ENCODE measurements at regions not wholly inside any gene's neighbourhood (a gene's known extent, or its start where the extent isn't known, plus 50 kb on each side); places are given as distances from the start of the nearest gene placed in this dataset.

GRCh38 chr3:162538491-162538890, 1041.9 kb downstream of the OTOL1 start:
- no peak overlapping the region for H3K27ac ChIP-seq
- no peaks in the 10 kb centered on the region for H3K27me3 ChIP-seq
- H3K4me3 ChIP-seq = no peak overlapping the region
- TF ChIP-seq CTCF (IDR thresholded peaks at IDR 0.05) (no peak), POLR2A (IDR thresholded peaks at IDR 0.05) (no peak), EP300 (IDR thresholded peaks at IDR 0.05) (no peak)
- WGBS, 2 donors = 59 to 69% methylated on average over 2 of the region's 2 CpGs
- no peaks in the 10 kb centered on the region for H3K9me3 ChIP-seq
- no peak for DNase-seq (ENCODE audit: low spot score in 2 of 2)
- no peaks in the 10 kb centered on the region for H3K4me1 ChIP-seq
- no peaks in the 10 kb centered on the region for H3K36me3 ChIP-seq

GRCh38 chr3:162538906-162539305, 1042.3 kb downstream of the OTOL1 start:
- WGBS, 2 donors = 77 to 80% methylated on average over 3 of the region's 3 CpGs
- Histone ChIP-seq H3K36me3 (no peaks in the 10 kb centered on the region), H3K27ac (no peak overlapping the region), H3K27me3 (no peaks in the 10 kb centered on the region), H3K4me3 (no peak overlapping the region), H3K4me1 (no peaks in the 10 kb centered on the region), H3K9me3 (no peaks in the 10 kb centered on the region)
- no peak for TF ChIP-seq CTCF (IDR thresholded peaks at IDR 0.05)
- no peak for TF ChIP-seq EP300 (IDR thresholded peaks at IDR 0.05)
- TF ChIP-seq POLR2A (IDR thresholded peaks at IDR 0.05) = no peak
- DNase-seq (ENCODE audit: low spot score in 2 of 2) = no peak

- no peak for TF ChIP-seq EP300 (IDR thresholded peaks at IDR 0.05)
- no peak for TF ChIP-seq CTCF (IDR thresholded peaks at IDR 0.05)
- TF ChIP-seq POLR2A (IDR thresholded peaks at IDR 0.05) = no peak
- Histone ChIP-seq H3K27me3 (no peaks in the 10 kb centered on the region), H3K9me3 (no peaks in the 10 kb centered on the region), H3K27ac (no peak overlapping the region), H3K36me3 (no peaks in the 10 kb centered on the region), H3K4me1 (no peaks in the 10 kb centered on the region), H3K4me3 (no peak overlapping the region)
- DNase-seq (ENCODE audit: low spot score in 2 of 2) = no peak
These were observed 1043.8 kb downstream of the OTOL1 start for GRCh38 chr3:162540421-162540820.

- DNase-seq (ENCODE audit: low spot score in 2 of 2) = no peak
- H3K4me1 ChIP-seq = no peaks in the 10 kb centered on the region
- H3K4me3 ChIP-seq = no peak overlapping the region
- no peak overlapping the region for H3K27ac ChIP-seq
- no peaks in the 10 kb centered on the region for H3K27me3 ChIP-seq
- 80 to 90% methylated on average over 2 of the region's 2 CpGs for WGBS, 2 donors
- H3K9me3 ChIP-seq = no peaks in the 10 kb centered on the region
- no peak for TF ChIP-seq CTCF (IDR thresholded peaks at IDR 0.05)
- no peaks in the 10 kb centered on the region for H3K36me3 ChIP-seq
These were observed 1045.3 kb downstream of the OTOL1 start for GRCh38 chr3:162541923-162542322.

GRCh38 chr3:162544246-162544645, 1047.6 kb downstream of the OTOL1 start:
- no peaks in the 10 kb centered on the region for H3K27me3 ChIP-seq
- WGBS, 2 donors = 74 to 75% methylated on average over 3 of the region's 3 CpGs

GRCh38 chr3:162546910-162547309, 1050.3 kb downstream of the OTOL1 start:
- no peak for DNase-seq (ENCODE audit: low spot score in 2 of 2)
- no peak for TF ChIP-seq CTCF (IDR thresholded peaks at IDR 0.05)
- TF ChIP-seq EP300 (IDR thresholded peaks at IDR 0.05) = no peak
- no peak for TF ChIP-seq POLR2A (IDR thresholded peaks at IDR 0.05)
- Histone ChIP-seq H3K27ac (no peak overlapping the region), H3K27me3 (no peaks in the 10 kb centered on the region), H3K36me3 (no peaks in the 10 kb centered on the region), H3K4me1 (no peaks in the 10 kb centered on the region), H3K9me3 (no peaks in the 10 kb centered on the region), H3K4me3 (no peak overlapping the region)
- WGBS, 2 donors = 93 to 96% methylated on average over 2 of the region's 2 CpGs

More at GRCh38 chr3:162544246-162544645, 1047.6 kb downstream of the OTOL1 start:
- DNase-seq (ENCODE audit: low spot score in 2 of 2) = no peak
- no peaks in the 10 kb centered on the region for H3K36me3 ChIP-seq
- no peak overlapping the region for H3K27ac ChIP-seq
- H3K4me3 ChIP-seq = no peak overlapping the region
- no peak for TF ChIP-seq EP300 (IDR thresholded peaks at IDR 0.05)
- no peaks in the 10 kb centered on the region for H3K4me1 ChIP-seq
- no peaks in the 10 kb centered on the region for H3K9me3 ChIP-seq

Data from tibial nerve (tissue), 4 donors.